Osteoblast (primary cell): ENCODE measurements at regions not wholly inside any gene's neighbourhood (a gene's known extent, or its start where the extent isn't known, plus 50 kb on each side); places are given as distances from the start of the nearest gene placed in this dataset.

Experiments
- DNase-seq: peaks from one replicate; pipeline ENCODE4 v3.0.0; 2011; ENCODE audit warnings: low spot score, mixed read lengths; ENCODE audit not compliant: insufficient read length; ENCODE audit errors: missing footprints
- H2AFZ ChIP-seq: 2 replicates; pipeline ENCODE4 v1.6.0; 2011; ENCODE audit warnings: mild to moderate bottlenecking, low read length
- H3K27ac ChIP-seq: 2 replicates; pipeline ENCODE4 v1.5.1; 2011; ENCODE audit warnings: mild to moderate bottlenecking, low read depth, low read length, moderate library complexity
- H3K27me3 ChIP-seq: 2 replicates; pipeline ENCODE4 v1.6.0; 2012; ENCODE audit warnings: mild to moderate bottlenecking, control low read depth, inconsistent platforms, low read length, moderate library complexity; ENCODE audit not compliant: insufficient read depth
- H3K36me3 ChIP-seq: 2 replicates; pipeline ENCODE4 v1.5.1; 2011; ENCODE audit warnings: mild to moderate bottlenecking, low read length, control low read depth, moderate library complexity; ENCODE audit not compliant: insufficient read depth
- H3K4me1 ChIP-seq: 2 replicates; pipeline ENCODE4 v1.5.1; 2011; ENCODE audit warnings: mild to moderate bottlenecking, low read length, control low read depth, moderate library complexity; ENCODE audit not compliant: insufficient read depth
- H3K4me2 ChIP-seq: 2 replicates; pipeline ENCODE4 v1.6.0; 2011; ENCODE audit warnings: mild to moderate bottlenecking, low read length; ENCODE audit not compliant: insufficient read depth
- H3K4me3 ChIP-seq: fragments of 200-600 bp; sonication (generic); 3 replicates; pipeline ENCODE4 v1.5.1; 2012; ENCODE audit warnings: mild to moderate bottlenecking, low read length, inconsistent platforms; ENCODE audit not compliant: insufficient read depth
- H3K79me2 ChIP-seq: 2 replicates; pipeline ENCODE4 v1.6.0; 2012; ENCODE audit warnings: mild to moderate bottlenecking, low read length, control low read depth, inconsistent platforms; ENCODE audit not compliant: insufficient read depth
- H3K9me3 ChIP-seq: 2 replicates; pipeline ENCODE4 v1.5.1; 2011; ENCODE audit warnings: low read depth, low read length, control low read depth
- H4K20me1 ChIP-seq: 2 replicates; pipeline ENCODE4 v1.6.0; 2012; ENCODE audit warnings: mild to moderate bottlenecking, low read length, control low read depth; ENCODE audit not compliant: insufficient read depth
- TF ChIP-seq, protein P1 (sequence below): IDR thresholded peaks from 2 replicates; pipeline ENCODE4 v1.5.1; 2011; ENCODE audit warnings: mild to moderate bottlenecking, low read depth, low read length, moderate library complexity; ENCODE audit errors: extremely low read depth

- H3K27ac ChIP-seq, result no peak overlapping the region
- no peaks in the 10 kb centered on the region for H4K20me1 ChIP-seq
- H3K79me2 ChIP-seq, result no peaks in the 10 kb centered on the region
- H3K4me1 ChIP-seq, result no peaks in the 10 kb centered on the region
- H3K9me3 ChIP-seq, result peaks cover 3% of the 10 kb centered on the region
- H3K4me2 ChIP-seq, result no peak overlapping the region
- no peak overlapping the region for H3K4me3 ChIP-seq
- TF ChIP-seq, protein P1, sequence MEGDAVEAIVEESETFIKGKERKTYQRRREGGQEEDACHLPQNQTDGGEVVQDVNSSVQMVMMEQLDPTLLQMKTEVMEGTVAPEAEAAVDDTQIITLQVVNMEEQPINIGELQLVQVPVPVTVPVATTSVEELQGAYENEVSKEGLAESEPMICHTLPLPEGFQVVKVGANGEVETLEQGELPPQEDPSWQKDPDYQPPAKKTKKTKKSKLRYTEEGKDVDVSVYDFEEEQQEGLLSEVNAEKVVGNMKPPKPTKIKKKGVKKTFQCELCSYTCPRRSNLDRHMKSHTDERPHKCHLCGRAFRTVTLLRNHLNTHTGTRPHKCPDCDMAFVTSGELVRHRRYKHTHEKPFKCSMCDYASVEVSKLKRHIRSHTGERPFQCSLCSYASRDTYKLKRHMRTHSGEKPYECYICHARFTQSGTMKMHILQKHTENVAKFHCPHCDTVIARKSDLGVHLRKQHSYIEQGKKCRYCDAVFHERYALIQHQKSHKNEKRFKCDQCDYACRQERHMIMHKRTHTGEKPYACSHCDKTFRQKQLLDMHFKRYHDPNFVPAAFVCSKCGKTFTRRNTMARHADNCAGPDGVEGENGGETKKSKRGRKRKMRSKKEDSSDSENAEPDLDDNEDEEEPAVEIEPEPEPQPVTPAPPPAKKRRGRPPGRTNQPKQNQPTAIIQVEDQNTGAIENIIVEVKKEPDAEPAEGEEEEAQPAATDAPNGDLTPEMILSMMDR, result no peak
- no peaks in the 10 kb centered on the region for H3K27me3 ChIP-seq
- H3K36me3 ChIP-seq, result no peaks in the 10 kb centered on the region
- H2AFZ ChIP-seq, result no peak overlapping the region
- DNase-seq, result no peak
These were observed 285.9 kb downstream of the ASXL3 start for GRCh38 chr18:33863912-33864311.

GRCh38 chr18:33854827-33855139, 276.8 kb downstream of the ASXL3 start:
- H3K4me1 ChIP-seq, result no peaks in the 10 kb centered on the region
- H3K9me3 ChIP-seq, result no peaks in the 10 kb centered on the region
- no peaks in the 10 kb centered on the region for H3K79me2 ChIP-seq
- no peak for DNase-seq
- no peaks in the 10 kb centered on the region for H3K27me3 ChIP-seq
- no peak overlapping the region for H2AFZ ChIP-seq
- no peaks in the 10 kb centered on the region for H4K20me1 ChIP-seq
- TF ChIP-seq, protein P1, result no peak
- H3K4me3 ChIP-seq, result no peak overlapping the region
- H3K27ac ChIP-seq, result no peak overlapping the region
- no peaks in the 10 kb centered on the region for H3K36me3 ChIP-seq
- no peak overlapping the region for H3K4me2 ChIP-seq

DNA sequence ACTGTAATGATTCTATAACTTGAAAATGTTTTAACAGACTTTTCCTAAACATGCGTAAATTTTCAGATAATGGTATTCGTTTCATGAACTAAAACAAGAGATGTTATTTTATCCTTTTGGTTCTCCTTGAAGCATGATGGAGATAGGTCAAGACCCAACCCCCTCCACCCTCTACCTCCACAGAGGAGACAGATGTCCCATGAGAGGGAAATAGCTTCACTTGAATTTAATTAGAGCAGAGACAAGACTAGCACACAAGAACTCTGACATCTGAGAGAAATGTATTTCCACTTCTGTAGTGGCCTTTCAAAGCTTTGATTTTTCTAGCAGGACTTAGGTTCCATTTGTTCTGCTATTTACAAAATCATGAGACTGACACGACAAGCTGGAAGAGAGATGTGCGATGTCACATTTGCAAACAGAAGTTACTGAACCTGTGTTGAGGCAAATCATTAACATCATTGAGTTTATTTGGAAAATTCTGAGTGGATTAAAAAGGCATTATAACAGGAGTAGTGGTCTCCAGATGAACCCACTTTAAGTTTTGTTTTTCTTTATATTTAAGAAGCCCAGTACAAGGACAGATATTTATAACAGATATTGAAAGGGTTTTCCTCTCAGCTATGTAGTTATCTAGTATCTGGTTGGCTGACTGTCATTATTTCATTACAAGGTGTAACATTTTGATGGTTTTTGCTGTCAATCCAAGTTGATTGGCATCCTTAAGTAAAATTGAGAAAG, 276.2 kb downstream of the ASXL3 start:
- TF ChIP-seq, protein P1, result no peak
- no peak for DNase-seq
- Histone ChIP-seq H3K4me2 (no peak overlapping the region), H2AFZ (no peak overlapping the region), H3K4me3 (no peak overlapping the region), H3K9me3 (no peaks in the 10 kb centered on the region), H4K20me1 (no peaks in the 10 kb centered on the region), H3K27me3 (no peaks in the 10 kb centered on the region), H3K27ac (no peak overlapping the region), H3K36me3 (no peaks in the 10 kb centered on the region), H3K4me1 (no peaks in the 10 kb centered on the region), H3K79me2 (no peaks in the 10 kb centered on the region)

DNA sequence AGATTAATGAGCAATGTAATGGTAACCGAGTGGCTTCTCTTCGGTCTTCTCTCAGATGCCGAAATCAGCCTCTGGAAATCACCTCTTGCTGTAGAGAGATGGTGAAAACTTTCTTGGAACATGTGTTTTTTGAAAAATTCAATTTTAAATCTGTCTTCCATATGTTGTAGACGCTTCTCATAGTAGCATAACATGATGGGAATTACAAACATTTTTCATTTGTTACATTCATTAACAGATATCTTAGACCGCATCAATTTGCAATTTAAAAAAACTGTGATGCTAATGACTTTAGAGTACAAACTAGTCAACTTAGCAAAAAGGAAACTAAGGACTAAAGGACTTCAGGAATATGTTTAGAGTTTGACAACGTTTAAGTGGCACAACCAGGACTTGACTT, 275.2 kb downstream of the ASXL3 start:
- Histone ChIP-seq H3K27me3 (no peaks in the 10 kb centered on the region), H3K79me2 (no peaks in the 10 kb centered on the region), H3K36me3 (no peaks in the 10 kb centered on the region), H4K20me1 (no peaks in the 10 kb centered on the region), H3K4me3 (no peak overlapping the region), H3K9me3 (no peaks in the 10 kb centered on the region), H2AFZ (no peak overlapping the region), H3K27ac (no peak overlapping the region), H3K4me1 (no peaks in the 10 kb centered on the region), H3K4me2 (no peak overlapping the region)
- no peak for DNase-seq
- TF ChIP-seq, protein P1, result no peak
